ENCODE measurements at regions not wholly inside any gene's neighbourhood (a gene's known extent, or its start where the extent isn't known, plus 50 kb on each side); places are given as distances from the start of the nearest gene placed in this dataset.

DNA sequence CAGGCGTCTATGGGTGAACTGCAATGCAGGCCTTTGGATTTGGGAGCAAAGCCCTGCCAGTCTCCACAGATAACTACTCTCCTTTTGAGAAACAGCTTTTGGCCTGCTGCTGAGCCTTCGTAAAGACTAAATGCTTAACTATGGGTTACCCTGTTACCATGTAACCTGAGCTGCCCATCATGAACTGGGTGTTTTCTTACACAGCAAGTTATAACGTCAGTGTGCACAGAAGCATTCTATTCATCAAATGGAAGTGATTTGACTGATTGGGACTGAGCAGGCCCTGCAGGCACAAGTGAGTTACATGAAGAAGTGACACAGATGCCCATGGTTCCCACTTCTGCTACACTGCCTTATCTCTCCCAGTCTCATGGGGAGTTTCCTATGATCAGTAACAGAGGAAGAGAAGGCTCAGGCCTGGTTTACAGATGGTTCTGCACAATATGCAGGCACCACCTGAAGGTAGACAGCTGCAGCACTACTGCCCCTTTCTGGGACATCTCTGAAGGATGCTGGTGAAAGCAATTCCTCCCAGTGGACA is 319.1 kb downstream of the CD83 start:
- H2AFZ ChIP-seq (ENCODE audit: low read length): no peak overlapping the region
- no peaks in the 10 kb centered on the region for H3K79me1 ChIP-seq (ENCODE audit: insufficient read depth, low read depth, low read length, poor library complexity, severe bottlenecking)
- H4K20me1 ChIP-seq (ENCODE audit: control insufficient read depth, insufficient read depth, insufficient read length): no peaks in the 10 kb centered on the region
- H3K27me3 ChIP-seq (ENCODE audit: insufficient read depth, low read length): no peaks in the 10 kb centered on the region
- H4K8ac ChIP-seq (replicated peaks; ENCODE audit: insufficient read length, low read depth, low read length): no peak overlapping the region
- no peak overlapping the region for H3K23ac ChIP-seq (ENCODE audit: insufficient read length, low read depth, low read length)
- no peak overlapping the region for H4K91ac ChIP-seq (ENCODE audit: insufficient read length, low read depth, low read length)
- H3K27ac Mint-ChIP-seq: no peak overlapping the region
- no peaks in the 10 kb centered on the region for H3K23me2 ChIP-seq (ENCODE audit: insufficient read length, low read depth, low read length, poor library complexity, severe bottlenecking)
- no peaks in the 10 kb centered on the region for H3K79me2 ChIP-seq (ENCODE audit: insufficient read depth, low read length)
- H3K56ac ChIP-seq (ENCODE audit: insufficient read length, low read depth, low read length): no peak overlapping the region
- no peak overlapping the region for H3K4me2 ChIP-seq (ENCODE audit: insufficient read depth, insufficient read length, low read length)
- no peak for DNase-seq
- no peak overlapping the region for H3K18ac ChIP-seq (ENCODE audit: insufficient read length, low read depth, low read length)
- H3K4me3 Mint-ChIP-seq: no peak overlapping the region
- no peaks in the 10 kb centered on the region for H3K9me3 ChIP-seq (ENCODE audit: control insufficient read depth, low read depth, low read length)
- H4K5ac ChIP-seq (ENCODE audit: insufficient read length, low read depth, low read length): no peak overlapping the region
- H2BK5ac ChIP-seq (ENCODE audit: insufficient read length, low read length): no peak overlapping the region
- peaks cover 0 to 2% (median 0%) of the 10 kb centered on the region in 3 experiments; a peak in 1 of 7 replicates for H3K36me3 Mint-ChIP-seq (ENCODE audit: insufficient read depth in 1 of 3, low read depth in 3 of 3)
- H2AK5ac ChIP-seq (ENCODE audit: insufficient read length, low read length): no peak overlapping the region
- TF ChIP-seq, protein P1, sequence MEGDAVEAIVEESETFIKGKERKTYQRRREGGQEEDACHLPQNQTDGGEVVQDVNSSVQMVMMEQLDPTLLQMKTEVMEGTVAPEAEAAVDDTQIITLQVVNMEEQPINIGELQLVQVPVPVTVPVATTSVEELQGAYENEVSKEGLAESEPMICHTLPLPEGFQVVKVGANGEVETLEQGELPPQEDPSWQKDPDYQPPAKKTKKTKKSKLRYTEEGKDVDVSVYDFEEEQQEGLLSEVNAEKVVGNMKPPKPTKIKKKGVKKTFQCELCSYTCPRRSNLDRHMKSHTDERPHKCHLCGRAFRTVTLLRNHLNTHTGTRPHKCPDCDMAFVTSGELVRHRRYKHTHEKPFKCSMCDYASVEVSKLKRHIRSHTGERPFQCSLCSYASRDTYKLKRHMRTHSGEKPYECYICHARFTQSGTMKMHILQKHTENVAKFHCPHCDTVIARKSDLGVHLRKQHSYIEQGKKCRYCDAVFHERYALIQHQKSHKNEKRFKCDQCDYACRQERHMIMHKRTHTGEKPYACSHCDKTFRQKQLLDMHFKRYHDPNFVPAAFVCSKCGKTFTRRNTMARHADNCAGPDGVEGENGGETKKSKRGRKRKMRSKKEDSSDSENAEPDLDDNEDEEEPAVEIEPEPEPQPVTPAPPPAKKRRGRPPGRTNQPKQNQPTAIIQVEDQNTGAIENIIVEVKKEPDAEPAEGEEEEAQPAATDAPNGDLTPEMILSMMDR (conservative IDR thresholded peaks at IDR 0.05): no peak
- H2BK15ac ChIP-seq (ENCODE audit: low read depth, low read length): no peak overlapping the region
- H3K14ac ChIP-seq (ENCODE audit: insufficient read depth, low read length): no peak overlapping the region
- no peak overlapping the region for H3K27ac ChIP-seq (ENCODE audit: insufficient read length, low read depth, low read length)
- no peak overlapping the region for H3K4ac ChIP-seq (ENCODE audit: low read depth, low read length)
- no CpG with 5 or more reads among the region's 3 CpGs for WGBS (ENCODE audit: extremely low coverage, insufficient read length, low lambda C conversion rate)
- H3K9me3 Mint-ChIP-seq: no peaks in the 10 kb centered on the region
- no peak overlapping the region for H3T11ph ChIP-seq (ENCODE audit: low read length)
- no peak overlapping the region for H3K9ac ChIP-seq (ENCODE audit: extremely low read depth, insufficient read length, low read length)
- peaks cover 28% of the 10 kb centered on the region in 2 experiments for H3K4me1 Mint-ChIP-seq
- H2BK12ac ChIP-seq (ENCODE audit: insufficient read length, low read depth, low read length): no peak overlapping the region
- no peak overlapping the region for H2BK20ac ChIP-seq (ENCODE audit: low read depth, low read length, poor library complexity, severe bottlenecking)
- H3K4me1 ChIP-seq (ENCODE audit: insufficient read depth, low read length): 0 out of 2 replicates have a peak, but pooled peaks cover 2% of the 10 kb centered on the region
- no peaks in the 10 kb centered on the region for H3K27me3 Mint-ChIP-seq (ENCODE audit: low read depth)
- H2BK120ac ChIP-seq (ENCODE audit: low read depth, low read length, poor library complexity, severe bottlenecking): no peak overlapping the region
